GM13977 (cell line): ENCODE measurements at regions not wholly inside any gene's neighbourhood (a gene's known extent, or its start where the extent isn't known, plus 50 kb on each side); places are given as distances from the start of the nearest gene placed in this dataset.

Experiments used
- DNase-seq: peaks from one replicate; pipeline ENCODE4 v3.0.0; 2012; ENCODE audit warnings: low spot score
- CTCF ChIP-seq: IDR thresholded peaks from 2 replicates; pipeline ENCODE4 v1.5.1; 2012; ENCODE audit warnings: mild to moderate bottlenecking, control low read depth; ENCODE audit not compliant: insufficient read depth; ENCODE audit errors: extremely low read depth, missing control alignments
- in situ Hi-C: fragments of 300-500 bp; cut with MboI; formaldehyde crosslinking; loops from one replicate; pipeline ENCODE4 v1.12.0; 2022; ENCODE audit warnings: low sequenced_read_pairs, low pct_unique_long_range_greater_than_20kb, mixed read lengths, inconsistent platforms; ENCODE audit not compliant: unreplicated experiment

GRCh38 chr3:72127224-72127612 lies 342.3 kb upstream of the PROK2 start:
- DNase-seq = no peak
- no peak for TF ChIP-seq CTCF
- in situ Hi-C loops = no loop called here

GRCh38 chr3:72126441-72127223 lies 341.7 kb upstream of the PROK2 start:
- no peak for TF ChIP-seq CTCF
- in situ Hi-C loops = no loop called here
- DNase-seq = no peak

- DNase-seq = peak; percentile 31
- no peak for TF ChIP-seq CTCF
- in situ Hi-C loops = no loop called here
These were observed 339.0 kb upstream of the PROK2 start for GRCh38 chr3:72123908-72124441.

- in situ Hi-C loops = no loop called here
- DNase-seq = no peak
- TF ChIP-seq CTCF = no peak
These were observed 336.1 kb upstream of the PROK2 start for GRCh38 chr3:72120806-72121778.

GRCh38 chr3:72120039-72120438 lies 335.1 kb upstream of the PROK2 start:
- no peak for TF ChIP-seq CTCF
- DNase-seq = no peak
- in situ Hi-C loops = no loop called here

GRCh38 chr3:72118628-72119027 lies 333.7 kb upstream of the PROK2 start:
- DNase-seq = no peak
- in situ Hi-C loops = no loop called here
- TF ChIP-seq CTCF = no peak
